Spleen (tissue), 11 donors: ENCODE measurements at regions not wholly inside any gene's neighbourhood (a gene's known extent, or its start where the extent isn't known, plus 50 kb on each side); places are given as distances from the start of the nearest gene placed in this dataset.
"Not testable (repeated sequence)": the region's sequence is repeated elsewhere in the genome, so short reads cannot be mapped to it uniquely, and the experiment has no call there.

Source experiments
- DNase-seq: peaks from one replicate; pipeline ENCODE4 v3.0.0-alpha.2; 2020
- H3K27ac ChIP-seq, 8 donors: fragments of 200-600 bp; sonication (generic) in 7 of 8; 1 replicate in 4 of 8; 2 replicates in 4 of 8; pipeline versions ENCODE4 v1.5.0 to v1.8.0; 2016 to 2021; ENCODE audit warnings: inconsistent platforms in 4 of 8, mild to moderate bottlenecking in 4 of 8, moderate library complexity in 1 of 8
- H3K27me3 ChIP-seq, 7 donors: fragments of 200-600 bp; sonication (generic) in 6 of 7; replicated peaks in 1 of 7; 1 replicate in 4 of 7; 2 replicates in 3 of 7; pipeline versions ENCODE4 v1.5.0 to v1.8.0; 2016 to 2021; ENCODE audit warnings: inconsistent platforms in 3 of 7, mild to moderate bottlenecking in 1 of 7
- H3K36me3 ChIP-seq, 6 donors: fragments of 200-600 bp; sonication (generic) in 5 of 6; 1 replicate in 4 of 6; 2 replicates in 2 of 6; pipeline versions ENCODE4 v1.5.0 to v1.8.0; 2016 to 2021; ENCODE audit warnings: inconsistent platforms in 2 of 6
- H3K4me1 ChIP-seq, 6 donors: fragments of 200-600 bp; sonication (generic) in 5 of 6; 1 replicate in 3 of 6; 2 replicates in 3 of 6; pipeline versions ENCODE4 v1.5.0 to v1.8.0; 2016 to 2021; ENCODE audit warnings: inconsistent platforms in 3 of 6
- H3K4me3 ChIP-seq, 8 donors: fragments of 200-600 bp; sonication (generic) in 7 of 8; 1 replicate in 4 of 8; 2 replicates in 4 of 8; pipeline versions ENCODE4 v1.5.0 to v1.8.0; 2016 to 2021; ENCODE audit warnings: inconsistent platforms in 4 of 8, mild to moderate bottlenecking in 4 of 8, moderate library complexity in 2 of 8
- H3K9me3 ChIP-seq, 8 donors: fragments of 200-600 bp; sonication (generic) in 7 of 8; 1 replicate in 4 of 8; 2 replicates in 4 of 8; pipeline versions ENCODE4 v1.5.0 to v1.8.0; 2016 to 2021; ENCODE audit warnings: inconsistent platforms in 4 of 8
- POLR2A ChIP-seq, 3 donors: fragments of 450-650 bp; IDR thresholded peaks; one replicate each; pipeline ENCODE4 v1.5.1; 2017; ENCODE audit warnings: antibody characterized with exemption in 3 of 3, mild to moderate bottlenecking in 1 of 3
- POLR2AphosphoS5 ChIP-seq, 3 donors: sonication (generic); formaldehyde crosslinking; IDR thresholded peaks; one replicate each; pipeline ENCODE4 v1.5.1; 2017; ENCODE audit warnings: antibody characterized with exemption in 3 of 3
- whole genome bisulfite sequencing, 5 donors: extraction: QIAGEN DNeasy Blood & Tissue Kit in 3 of 5; methylation state at CpG; one replicate each; pipeline versions ENCODE4 v1.1.5 to v1.1.7; 2013 to 2018; 5-methylcytosine and 5-hydroxymethylcytosine counted together
- intact Hi-C: fragments of 100-400 bp; cut with DNase I; formaldehyde crosslinking; loops from one replicate; pipeline ENCODE4 v1.15.0; 2023; ENCODE audit warnings: low total_unique reads
- TF ChIP-seq, protein P1 (sequence below), 11 experiments: fragments of 200-600 bp in 7 of 11; fragments of 450-650 bp in 4 of 11; sonication (generic) in 4 of 11; IDR thresholded peaks in 8 of 11; conservative IDR thresholded peaks in 3 of 11; 1 replicate in 7 of 11; 2 replicates in 4 of 11; pipeline versions ENCODE4 v1.4.0 to v1.8.0; 2016 to 2021; ENCODE audit warnings: antibody characterized with exemption in 11 of 11, inconsistent platforms in 4 of 11, mild to moderate bottlenecking in 1 of 11
- donor health status: healthy with polysubstance abuse.
- donor health status: DM: no; HTN: no; CAD: no; lungs with moderate emphysema.
- donor health status: DM: no; HTN: no; CAD: no.
- donor health status: Bipolar disorder and iron deficiency.
- donor health status: healthy.
- donor health status: DM: no; HTN: no; CAD: no.
- donor health status: DM: yes; HTN: yes; CAD: no.

DNA sequence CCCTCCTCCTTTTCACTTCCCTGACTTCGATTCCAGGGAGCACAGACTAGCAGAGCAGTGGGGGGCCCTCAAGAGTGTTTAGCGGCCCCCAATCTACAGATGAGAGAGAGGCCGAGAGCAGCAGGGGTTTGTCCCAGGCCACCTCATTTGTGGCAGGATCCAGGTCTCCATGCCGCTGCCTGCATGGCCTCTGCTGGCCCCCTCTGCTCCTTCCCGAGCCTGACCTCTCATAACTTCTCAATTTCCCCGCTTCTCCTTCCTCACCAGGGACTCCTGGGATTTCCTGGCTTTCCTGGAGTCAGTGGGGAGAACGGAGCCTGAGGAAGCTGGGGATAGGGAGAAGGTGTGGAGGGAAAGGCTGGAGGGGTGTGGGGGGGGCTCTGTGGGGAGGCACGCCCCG lies 70.1 kb upstream of the TUBA3E start:
- H3K27ac ChIP-seq, H3K4me1 ChIP-seq, H3K36me3 ChIP-seq, H3K4me3 ChIP-seq, intact Hi-C loops: not testable (repeated sequence)
- 65 to 76% (median 68%) methylated on average over 8 to 9 of the region's 9 CpGs for WGBS, 5 donors
- DNase-seq = peak; percentile 47
- peaks cover 0 to 21% (median 12%) of the 10 kb centered on the region in 8 donors for H3K9me3 ChIP-seq
- peaks cover 0 to 13% (median 0%) of the 10 kb centered on the region in 7 donors for H3K27me3 ChIP-seq

DNA sequence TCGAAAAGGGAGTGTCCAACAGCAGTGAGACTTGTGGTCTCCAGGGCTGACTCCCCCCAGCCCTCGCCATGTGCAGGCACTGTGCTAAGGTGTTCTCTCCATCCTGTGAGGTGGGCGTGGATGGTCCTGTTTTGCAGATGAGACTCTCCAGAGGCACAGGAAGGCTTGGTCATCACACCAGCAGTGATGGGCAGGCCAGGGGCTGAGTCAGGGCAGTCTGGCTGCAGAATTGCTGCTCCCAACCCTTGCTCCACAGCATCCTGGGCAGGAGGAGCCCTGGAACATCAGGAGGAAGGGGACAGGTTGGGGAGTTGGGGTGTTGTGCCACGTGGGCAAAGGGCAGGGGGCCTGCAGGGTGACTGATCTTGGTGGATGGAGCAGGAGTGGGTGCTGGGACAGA lies 69.3 kb upstream of the TUBA3E start:
- H3K36me3 ChIP-seq, H3K4me1 ChIP-seq, H3K27ac ChIP-seq, H3K4me3 ChIP-seq, intact Hi-C loops: not testable (repeated sequence)
- DNase-seq = peak; percentile 61
- Histone ChIP-seq H3K9me3 (peaks cover 0 to 21% (median 12%) of the 10 kb centered on the region in 8 donors), H3K27me3 (peaks cover 0 to 13% (median 0%) of the 10 kb centered on the region in 7 donors)
- WGBS, 5 donors = 40 to 72% (median 65%) methylated on average over 2 to 4 of the region's 4 CpGs

GRCh38 chr2:130266836-130267235 lies 68.6 kb upstream of the TUBA3E start:
- H3K36me3 ChIP-seq, H3K4me1 ChIP-seq, H3K4me3 ChIP-seq, intact Hi-C loops, H3K27ac ChIP-seq: not testable (repeated sequence)
- WGBS, 5 donors = 82 to 92% (median 91%) methylated on average over 7 of the region's 7 CpGs
- Histone ChIP-seq H3K27me3 (peaks cover 0 to 18% (median 0%) of the 10 kb centered on the region in 7 donors), H3K9me3 (peaks cover 0 to 21% (median 12%) of the 10 kb centered on the region in 8 donors)
- DNase-seq = peak; percentile 47

DNA sequence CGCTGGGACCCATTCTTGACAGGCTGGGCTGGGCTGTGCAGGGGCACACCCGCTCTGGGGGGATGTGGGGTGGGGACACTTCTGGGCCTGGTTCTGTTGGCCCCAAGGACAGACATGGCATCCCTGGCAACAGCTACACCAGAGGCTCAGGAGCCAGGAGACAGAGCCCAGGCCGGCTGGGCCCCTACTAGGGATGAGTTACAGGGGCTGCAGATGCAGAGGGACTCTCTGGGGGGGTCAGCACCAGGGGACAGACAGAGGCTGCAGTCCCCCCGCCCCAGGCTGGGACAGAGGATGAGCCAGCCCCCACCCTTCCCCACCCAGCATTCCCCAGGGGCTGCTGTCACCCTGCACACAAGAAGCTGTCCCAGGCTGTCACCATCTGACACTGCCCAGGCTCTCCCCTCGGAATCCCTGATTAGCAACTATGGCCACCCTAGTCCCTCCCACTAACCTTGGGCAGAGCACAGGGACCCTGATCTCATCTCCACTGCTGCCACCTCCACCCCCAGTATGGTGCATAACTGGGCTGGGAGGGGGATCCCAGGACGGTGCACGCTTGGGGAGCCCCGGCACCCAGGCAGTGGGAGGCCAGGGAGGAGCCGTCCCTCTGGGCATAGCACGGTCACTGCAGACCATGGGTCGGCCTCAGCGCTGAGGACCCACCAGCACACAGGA lies 67.5 kb upstream of the TUBA3E start:
- H3K36me3 ChIP-seq, H3K4me1 ChIP-seq, H3K4me3 ChIP-seq, intact Hi-C loops, H3K27ac ChIP-seq: not testable (repeated sequence)
- DNase-seq = peak; percentile 66
- 78 to 90% (median 86%) methylated on average over 1 to 11 of the region's 12 CpGs for WGBS, 5 donors
- Histone ChIP-seq H3K27me3 (peaks cover 0 to 29% (median 0%) of the 10 kb centered on the region in 7 donors), H3K9me3 (peaks cover 0 to 10% (median 7%) of the 10 kb centered on the region in 8 donors)

- H3K36me3 ChIP-seq, H3K27ac ChIP-seq, H3K4me1 ChIP-seq, H3K9me3 ChIP-seq, H3K4me3 ChIP-seq, intact Hi-C loops: not testable (repeated sequence)
- peak; percentile 51 for DNase-seq
- peaks cover 0 to 37% (median 0%) of the 10 kb centered on the region in 7 donors for H3K27me3 ChIP-seq
- WGBS, 5 donors = 75 to 89% (median 80%) methylated on average over 6 to 9 of the region's 9 CpGs
Observed at GRCh38 chr2:130264901-130265320, 66.7 kb upstream of the TUBA3E start.

DNA sequence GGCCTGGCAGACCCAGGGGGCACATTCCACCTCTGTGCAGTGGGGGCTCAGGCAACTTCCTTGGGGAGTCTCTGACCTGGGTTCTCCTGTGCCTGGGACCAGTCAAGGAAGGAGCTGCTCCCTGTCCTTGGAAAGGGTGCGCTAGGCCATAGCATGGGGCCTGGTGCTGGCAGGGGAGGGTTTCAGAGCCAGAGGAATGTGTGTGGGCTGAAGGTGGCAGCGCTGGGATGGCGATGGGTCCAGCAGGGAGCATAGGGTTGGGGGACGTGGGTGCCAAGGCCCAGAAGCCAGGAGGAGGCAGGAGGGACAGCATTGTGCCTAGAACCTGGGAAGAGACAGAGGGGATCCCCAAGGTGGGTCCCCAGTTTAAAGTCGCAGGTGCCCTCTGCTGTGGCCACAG lies 66.3 kb upstream of the TUBA3E start:
- H3K27me3 ChIP-seq = peaks cover 0 to 41% (median 0%) of the 10 kb centered on the region in 7 donors
- H3K4me1 ChIP-seq = no peaks in the 10 kb centered on the region
- H3K9me3 ChIP-seq = no peaks in the 10 kb centered on the region
- intact Hi-C loops = no loop called here
- H3K36me3 ChIP-seq = no peaks in the 10 kb centered on the region
- 77 to 91% (median 83%) methylated on average over 5 of the region's 5 CpGs for WGBS, 5 donors
- TF ChIP-seq POLR2A (IDR thresholded peaks at IDR 0.05) (no peak), POLR2AphosphoS5 (IDR thresholded peaks at IDR 0.05) (no peak)
- TF ChIP-seq, protein P1, sequence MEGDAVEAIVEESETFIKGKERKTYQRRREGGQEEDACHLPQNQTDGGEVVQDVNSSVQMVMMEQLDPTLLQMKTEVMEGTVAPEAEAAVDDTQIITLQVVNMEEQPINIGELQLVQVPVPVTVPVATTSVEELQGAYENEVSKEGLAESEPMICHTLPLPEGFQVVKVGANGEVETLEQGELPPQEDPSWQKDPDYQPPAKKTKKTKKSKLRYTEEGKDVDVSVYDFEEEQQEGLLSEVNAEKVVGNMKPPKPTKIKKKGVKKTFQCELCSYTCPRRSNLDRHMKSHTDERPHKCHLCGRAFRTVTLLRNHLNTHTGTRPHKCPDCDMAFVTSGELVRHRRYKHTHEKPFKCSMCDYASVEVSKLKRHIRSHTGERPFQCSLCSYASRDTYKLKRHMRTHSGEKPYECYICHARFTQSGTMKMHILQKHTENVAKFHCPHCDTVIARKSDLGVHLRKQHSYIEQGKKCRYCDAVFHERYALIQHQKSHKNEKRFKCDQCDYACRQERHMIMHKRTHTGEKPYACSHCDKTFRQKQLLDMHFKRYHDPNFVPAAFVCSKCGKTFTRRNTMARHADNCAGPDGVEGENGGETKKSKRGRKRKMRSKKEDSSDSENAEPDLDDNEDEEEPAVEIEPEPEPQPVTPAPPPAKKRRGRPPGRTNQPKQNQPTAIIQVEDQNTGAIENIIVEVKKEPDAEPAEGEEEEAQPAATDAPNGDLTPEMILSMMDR (IDR thresholded peaks at IDR 0.05 in 8 of 11, conservative IDR thresholded peaks at IDR 0.05 in 3 of 11) = no peak
- H3K27ac ChIP-seq = no peak overlapping the region
- peak; percentile 55 for DNase-seq
- no peak overlapping the region for H3K4me3 ChIP-seq

- Histone ChIP-seq H3K4me1 (no peaks in the 10 kb centered on the region), H3K9me3 (no peaks in the 10 kb centered on the region), H3K4me3 (no peak overlapping the region), H3K27me3 (peaks cover 0 to 46% (median 0%) of the 10 kb centered on the region in 7 donors), H3K27ac (no peak overlapping the region), H3K36me3 (no peaks in the 10 kb centered on the region)
- TF ChIP-seq POLR2AphosphoS5 (IDR thresholded peaks at IDR 0.05) (no peak), POLR2A (IDR thresholded peaks at IDR 0.05) (no peak)
- TF ChIP-seq, protein P1 (IDR thresholded peaks at IDR 0.05 in 8 of 11, conservative IDR thresholded peaks at IDR 0.05 in 3 of 11) = no peak
- DNase-seq = no peak
- 80 to 84% (median 83%) methylated on average over 7 of the region's 7 CpGs for WGBS, 5 donors
- intact Hi-C loops = no loop called here
Observed at GRCh38 chr2:130264046-130264445, 65.8 kb upstream of the TUBA3E start.
